Fibroblast of skin of right biceps (primary cell): ENCODE measurements at regions not wholly inside any gene's neighbourhood (a gene's known extent, or its start where the extent isn't known, plus 50 kb on each side); places are given as distances from the start of the nearest gene placed in this dataset.

Experiments used
- DNase-seq: peaks from one replicate; pipeline ENCODE4 v3.0.0-alpha.2; 2013

DNA sequence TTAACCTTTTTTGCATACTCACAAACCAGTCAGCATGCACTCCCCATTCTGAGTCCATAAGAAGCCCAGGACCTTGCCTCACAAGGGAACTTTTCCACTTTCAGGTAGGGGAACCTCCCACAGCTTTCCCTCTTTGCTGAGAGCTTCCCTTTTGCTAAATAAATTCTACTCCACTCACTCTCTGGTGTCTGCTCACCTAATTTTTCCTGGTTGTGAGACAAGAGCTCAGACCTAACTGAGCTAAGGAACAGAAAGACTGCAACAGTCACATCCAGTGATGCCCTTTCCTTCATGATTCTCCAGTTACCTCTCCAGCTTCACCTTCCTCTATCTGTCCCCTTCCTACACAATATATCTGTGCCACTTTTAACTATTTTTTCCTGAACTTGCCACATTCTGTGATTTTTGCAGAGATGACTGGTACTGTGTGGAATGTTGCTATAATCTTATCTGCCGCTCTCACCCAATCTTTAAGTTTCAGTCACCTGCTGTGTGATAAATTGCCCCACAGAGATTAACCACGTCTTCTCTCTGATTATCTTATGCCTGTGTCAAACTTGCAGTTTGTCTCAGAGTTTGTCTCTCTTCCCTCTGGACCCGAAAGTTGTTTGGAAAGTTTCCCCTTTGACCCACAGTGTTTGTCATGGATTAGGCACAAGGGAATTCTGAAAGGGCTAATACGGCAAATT is 737.1 kb upstream of the FLRT2 start:
- DNase-seq = no peak

DNA sequence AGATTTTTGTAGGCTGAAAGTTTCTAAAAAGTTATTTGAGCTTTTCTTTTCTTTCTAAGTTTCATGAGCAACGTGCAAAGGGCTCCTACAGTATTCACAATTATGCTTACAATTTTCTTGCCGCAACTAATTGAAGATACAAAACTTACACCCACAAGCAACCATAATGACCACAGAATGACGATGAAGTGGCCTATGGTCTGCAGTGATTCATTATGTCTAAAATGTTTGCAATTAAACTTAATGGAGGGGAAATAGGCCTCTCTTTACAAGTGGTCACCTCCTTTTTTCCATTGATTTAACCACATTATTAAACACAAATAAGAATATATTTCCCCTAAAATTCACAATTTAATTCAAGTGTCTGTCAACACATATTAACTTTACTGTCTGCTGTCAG is 732.6 kb upstream of the FLRT2 start:
- no peak for DNase-seq

DNA sequence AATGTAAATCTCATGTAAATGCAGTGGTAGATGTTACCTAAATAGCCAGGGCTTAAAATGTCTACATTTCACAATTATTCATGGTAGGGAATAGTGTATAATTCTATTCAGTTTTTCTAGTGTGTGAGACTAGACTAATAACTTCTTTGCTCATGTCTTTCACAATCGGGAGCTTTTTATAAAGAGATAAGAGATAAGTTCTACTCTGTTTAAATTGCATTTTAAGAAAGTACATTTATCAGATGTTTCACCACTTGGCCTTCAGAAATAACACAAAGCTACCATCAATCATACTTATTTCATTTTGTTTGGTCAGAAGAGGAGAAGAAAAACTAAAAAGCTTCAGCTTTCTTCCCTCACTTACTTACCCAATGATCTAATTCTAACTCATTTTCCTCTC is 725.5 kb upstream of the FLRT2 start:
- no peak for DNase-seq

DNA sequence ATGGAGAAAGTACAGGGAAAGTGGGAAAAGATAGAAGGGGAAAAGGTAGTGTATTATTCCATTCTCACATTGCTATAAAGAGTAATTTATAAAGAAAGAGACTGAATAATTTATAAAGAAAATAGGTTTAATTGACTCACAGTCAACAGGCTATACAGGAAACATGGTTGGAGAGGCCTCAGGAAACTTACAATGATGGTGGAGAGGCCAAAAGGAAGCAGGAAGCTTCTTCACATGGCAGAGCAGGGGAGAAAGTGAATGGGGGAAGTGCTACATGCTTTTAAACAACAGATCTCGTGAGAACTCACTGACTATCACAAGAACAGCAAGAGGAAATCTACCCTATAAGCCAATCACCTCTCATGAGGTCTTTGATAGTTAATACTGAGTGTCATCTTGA is 725.0 kb upstream of the FLRT2 start:
- no peak for DNase-seq

DNA sequence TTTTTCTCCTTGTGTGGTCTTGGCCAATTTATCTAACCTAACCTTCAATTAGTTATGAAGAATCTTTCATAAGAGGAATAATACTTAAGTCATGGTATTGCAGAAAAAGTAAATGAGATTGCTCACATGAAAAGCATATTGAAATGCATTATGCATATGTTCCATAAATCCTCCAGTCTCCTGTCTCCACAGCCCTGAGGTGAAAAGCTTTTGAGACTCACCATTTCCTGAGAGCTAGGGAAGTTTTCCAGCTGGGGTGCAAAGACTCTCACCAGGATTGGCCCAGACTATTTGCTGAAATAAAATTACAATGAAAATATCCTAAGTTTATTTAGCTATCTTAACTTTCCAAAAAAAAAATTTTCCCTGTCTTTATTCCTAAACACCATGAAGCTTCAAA is 723.8 kb upstream of the FLRT2 start:
- DNase-seq = no peak

DNA sequence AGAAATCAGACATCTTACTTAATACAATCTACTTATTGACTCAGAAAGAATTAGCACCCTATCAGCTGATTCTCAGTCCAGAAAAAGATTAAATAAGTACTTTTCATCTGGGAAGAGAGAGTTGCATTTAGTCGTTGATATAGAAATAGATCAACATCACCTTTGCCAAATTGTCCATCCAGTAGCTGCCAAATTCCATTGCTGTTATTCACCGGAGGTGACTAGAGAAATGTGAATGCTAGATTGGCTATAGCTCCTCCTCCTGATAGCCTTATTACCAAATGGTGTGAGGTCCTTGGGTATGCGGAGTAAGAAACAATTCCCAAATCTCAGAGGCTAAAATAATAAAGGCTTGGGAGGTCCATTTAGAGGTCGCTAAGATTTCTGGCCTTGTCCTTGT is 723.3 kb upstream of the FLRT2 start:
- peak; percentile 52 for DNase-seq

DNA sequence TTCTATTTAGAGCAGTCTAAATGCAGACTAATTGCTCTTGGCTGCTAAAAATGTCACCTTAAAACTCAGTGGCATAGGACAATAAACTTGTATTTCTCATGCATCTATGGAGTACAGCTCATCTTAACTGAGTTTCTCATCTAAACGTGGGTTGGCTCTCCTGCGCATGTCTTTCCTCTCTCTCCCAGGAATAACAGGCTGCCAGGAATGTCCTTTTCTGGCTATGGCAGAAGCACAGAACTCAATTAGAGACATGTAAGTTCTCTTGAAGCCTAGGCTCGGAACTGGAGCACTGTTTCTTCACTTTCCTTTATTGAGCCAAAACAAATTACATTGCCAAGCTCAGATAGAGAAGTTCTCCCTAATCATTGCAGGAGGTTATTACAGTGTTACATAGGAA is 722.3 kb upstream of the FLRT2 start:
- DNase-seq = no peak

DNA sequence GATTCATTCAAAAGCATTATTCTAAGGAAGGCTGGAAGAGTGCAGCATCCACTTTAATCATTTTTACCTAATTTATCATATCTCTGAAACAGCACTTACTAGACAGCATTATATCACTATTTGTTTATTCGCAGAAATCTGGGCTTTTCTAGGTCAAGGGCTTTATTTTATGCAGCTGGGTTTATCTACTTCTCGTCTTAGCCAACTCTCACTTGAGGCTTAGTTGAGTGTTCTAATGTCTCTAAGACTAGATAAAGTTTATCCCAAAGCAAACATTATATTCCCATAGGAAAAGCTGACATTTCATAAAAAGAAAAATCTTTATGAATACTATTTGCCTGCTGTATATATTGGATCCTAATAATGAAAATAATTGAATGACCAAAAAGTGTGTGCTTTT is 720.8 kb upstream of the FLRT2 start:
- no peak for DNase-seq

DNA sequence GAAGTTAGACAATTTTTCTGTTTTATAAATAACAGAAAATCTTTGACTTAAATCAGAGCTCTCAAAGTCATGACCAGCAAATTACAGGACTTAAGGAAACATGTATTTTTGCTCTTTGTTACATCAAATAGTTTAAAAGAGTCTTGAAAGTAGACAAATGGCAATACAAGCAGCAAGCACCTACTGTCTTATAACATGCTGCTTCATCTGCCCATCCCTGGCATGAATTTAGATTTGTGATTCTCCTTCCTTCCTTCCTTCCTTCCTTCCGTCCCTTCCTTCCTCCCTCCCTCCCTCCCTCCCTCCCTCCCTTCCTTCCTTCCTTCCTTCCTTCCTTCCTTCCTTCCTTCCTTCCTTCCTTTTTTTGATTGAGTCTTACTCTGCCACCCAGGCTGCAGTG is 715.6 kb upstream of the FLRT2 start:
- DNase-seq = no peak

DNA sequence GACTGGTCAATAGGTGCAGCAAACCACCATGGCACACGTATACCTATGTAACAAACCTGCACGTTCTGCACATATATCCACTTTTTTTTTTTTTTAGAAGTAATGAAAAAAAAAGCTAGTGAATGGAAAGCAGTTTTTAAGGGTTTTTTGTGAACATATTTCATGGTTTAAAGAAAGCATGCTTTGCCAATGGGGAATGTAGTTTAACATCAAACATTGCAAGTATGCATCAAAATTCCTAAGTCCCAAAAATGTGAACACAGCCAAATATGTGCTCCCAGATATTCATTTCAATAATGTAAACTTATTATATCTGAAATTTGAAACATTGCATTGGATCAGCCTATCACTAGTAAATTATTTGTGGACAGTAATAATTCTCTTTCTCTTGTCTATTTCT is 710.4 kb upstream of the FLRT2 start:
- DNase-seq = peak; percentile 14

DNA sequence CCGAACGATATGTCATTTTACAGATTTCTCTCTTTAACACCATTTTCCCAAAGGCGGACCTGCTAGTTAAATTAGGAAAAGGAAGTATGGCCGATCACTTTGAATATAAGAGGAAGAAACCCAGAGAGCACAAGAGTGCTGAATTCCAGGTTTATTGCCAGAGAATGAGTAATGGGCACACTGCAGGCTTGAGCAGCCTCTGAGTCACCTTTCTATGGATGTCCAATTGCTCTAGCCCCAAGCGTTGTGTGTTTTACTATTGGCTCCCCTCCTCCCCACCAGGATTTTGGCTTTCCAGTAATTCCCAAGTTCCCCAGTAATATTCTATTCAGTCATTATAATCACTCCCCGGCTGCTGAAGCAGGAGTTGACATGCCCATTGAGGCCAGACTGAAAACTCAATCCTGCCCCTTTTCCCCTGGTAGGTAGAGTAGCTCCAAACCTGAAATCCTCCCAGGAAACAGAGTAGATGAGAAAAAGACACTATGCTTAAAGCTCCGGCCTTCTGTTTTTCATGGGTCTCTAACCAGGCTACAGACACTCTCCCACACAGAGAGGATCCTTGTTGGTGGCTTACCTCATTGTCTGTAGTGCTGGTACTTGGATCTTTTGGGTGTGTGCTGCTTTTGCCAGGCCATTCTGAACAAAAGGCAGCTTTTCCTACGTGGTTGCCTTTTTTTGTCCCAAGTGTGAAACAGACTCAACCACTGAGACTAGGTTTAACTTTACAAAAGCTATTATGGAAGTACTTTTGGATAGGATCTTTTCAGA is 704.3 kb upstream of the FLRT2 start:
- DNase-seq = peak; percentile 61

DNA sequence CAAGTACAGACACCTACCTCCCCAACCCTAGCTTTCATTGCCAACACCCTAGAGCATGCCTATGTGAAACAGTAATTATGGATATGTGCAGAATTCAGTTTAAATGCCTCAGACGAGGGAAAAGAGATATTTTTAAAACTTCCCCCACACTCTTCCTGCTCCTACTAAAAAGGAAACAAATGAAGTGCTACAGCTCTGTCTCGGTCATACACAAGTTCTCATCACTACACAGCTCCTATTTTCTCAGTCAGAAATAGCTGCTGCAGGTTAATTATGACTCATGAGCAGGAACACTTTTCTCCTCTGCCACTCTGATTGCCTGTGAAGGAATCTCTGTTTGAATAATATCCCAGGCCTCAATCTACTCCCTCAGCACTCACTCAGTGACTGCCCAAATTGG is 703.6 kb upstream of the FLRT2 start:
- DNase-seq = peak; percentile 10

DNA sequence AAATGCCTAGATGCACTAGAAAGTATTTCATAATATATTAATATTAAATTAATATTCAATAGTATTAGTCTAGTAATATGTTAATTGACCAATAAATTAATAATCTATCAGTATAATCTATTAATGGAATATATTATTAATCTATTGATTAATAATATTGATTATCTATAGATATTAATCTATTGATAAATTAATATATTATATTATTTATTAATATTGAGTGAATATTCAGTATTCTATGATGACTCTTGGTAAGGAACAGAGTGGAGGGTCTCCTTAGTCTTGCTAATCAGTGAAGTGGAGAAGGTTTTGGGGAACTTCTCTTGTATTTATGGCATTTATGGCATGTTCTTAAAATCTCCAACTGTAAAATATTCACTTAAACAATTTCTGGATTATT is 679.3 kb upstream of the FLRT2 start:
- no peak for DNase-seq

DNA sequence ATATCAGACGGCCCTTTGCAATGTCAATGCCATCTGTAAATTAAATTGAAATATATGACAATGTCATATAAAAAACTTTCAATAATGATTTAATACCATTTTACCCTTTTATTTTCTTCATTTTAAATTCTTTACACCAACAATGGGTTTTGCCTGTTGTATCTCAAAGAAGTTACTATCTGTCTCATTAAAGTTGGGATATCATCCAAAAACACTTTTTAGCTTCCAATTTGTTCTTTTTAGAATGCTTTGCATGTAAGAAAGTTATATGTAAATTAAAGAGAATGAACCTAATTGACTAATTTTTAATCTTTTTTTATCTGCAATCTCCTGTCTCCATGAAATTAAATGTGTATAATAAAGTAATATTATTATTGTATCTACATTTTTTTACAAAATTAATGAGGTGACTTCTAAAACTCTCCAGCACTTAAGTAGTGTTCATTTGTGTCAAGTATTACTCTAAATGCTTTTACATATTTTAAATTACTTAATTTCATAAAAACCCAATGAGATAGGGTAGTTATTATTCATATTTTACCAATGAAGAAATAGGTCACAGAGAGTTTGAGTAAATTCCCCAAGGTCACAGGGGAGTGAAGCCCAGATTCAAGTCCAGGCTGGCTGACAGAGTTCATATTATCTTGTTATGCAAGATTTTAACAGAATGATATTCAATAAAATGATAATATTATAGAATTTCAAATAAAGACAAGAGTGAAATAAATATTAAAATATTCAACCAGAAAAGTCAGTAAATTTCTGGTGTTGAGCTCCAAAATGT is 673.0 kb upstream of the FLRT2 start:
- DNase-seq = no peak

DNA sequence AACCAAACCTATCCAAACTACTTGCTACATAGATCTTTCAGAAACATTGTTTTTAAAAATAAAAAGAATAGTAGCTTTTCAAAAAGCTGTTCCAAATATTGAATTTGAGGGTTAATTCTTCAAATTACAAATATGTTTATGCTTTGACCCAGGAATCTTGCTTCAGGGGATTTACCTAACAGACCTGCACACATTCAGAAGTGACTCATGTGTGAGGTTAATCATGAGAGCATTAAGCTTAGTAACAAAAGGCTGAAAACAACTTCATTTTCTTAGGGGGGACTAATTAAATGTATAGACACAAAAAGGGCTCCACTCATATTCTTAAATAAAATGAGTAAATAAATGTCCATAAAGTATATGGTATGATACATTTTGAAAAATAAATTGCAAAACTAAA is 672.4 kb upstream of the FLRT2 start:
- DNase-seq = no peak

DNA sequence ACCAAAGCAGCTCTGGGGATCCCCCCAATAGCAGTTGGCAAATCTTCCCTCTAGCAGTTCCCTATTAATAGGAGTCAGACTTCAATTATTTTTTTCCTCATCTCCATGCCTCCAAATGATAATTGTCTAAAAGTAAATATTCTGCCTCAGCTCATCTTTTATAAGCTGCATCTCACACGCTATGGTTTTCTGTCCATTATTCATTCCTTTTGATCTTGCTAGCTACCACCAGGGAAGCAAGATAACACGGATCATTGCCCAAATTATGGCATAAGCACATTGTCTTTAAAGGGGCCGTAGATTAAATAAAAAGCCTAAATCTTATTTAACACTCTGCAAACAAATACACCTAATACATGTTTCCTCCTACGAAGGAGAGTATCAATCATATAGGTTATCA is 670.8 kb upstream of the FLRT2 start:
- no peak for DNase-seq

DNA sequence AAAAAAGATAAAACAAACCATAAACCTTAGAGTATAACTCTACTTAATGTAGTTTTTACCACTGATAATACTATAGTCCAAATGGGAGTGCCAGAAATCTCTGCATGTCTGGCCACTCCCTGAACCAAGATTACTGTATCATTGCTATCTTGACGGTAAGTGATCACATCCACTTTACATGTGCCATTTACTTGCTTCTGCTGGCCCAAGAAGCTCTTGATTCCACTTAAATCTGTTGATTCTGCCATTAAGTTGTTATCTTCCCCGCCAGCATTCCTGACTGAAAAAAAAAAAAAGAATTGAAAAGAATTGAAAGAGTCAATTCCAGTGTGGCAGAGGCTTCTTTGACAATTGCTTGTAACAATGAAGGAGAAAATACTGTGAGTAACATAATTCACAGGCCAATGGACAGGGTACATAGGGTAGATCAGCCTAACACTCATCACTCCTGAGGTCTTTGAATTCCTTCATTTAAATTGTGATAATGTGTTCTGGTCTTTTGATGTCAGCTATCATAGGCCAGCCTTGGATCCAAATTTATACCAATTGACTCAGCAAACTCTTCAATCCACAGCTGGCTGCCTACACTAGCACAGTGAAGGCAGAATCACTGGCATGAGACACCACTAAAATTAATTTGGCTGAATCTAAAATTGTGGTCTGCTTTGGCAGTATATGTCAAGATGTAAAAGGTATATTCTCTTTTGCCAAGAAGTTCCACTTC is 665.2 kb upstream of the FLRT2 start:
- DNase-seq = peak; percentile 6

DNA sequence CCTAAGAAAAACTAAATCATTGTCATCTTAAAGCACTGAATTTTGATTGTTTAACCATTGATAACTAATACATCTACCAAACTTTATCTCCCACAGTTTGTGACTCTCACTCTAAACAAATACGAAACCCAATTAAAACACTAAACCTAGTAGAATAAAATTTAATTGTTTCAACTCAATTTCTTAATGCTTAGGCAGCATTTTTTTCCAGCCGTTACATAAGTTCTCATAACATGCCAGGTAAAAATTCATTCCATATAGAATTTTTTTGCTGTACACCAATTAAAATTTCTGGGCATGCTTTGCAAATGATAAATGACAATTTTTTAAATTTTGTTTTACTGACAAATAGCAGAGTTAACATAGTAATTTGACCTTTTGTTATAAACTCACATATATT is 658.2 kb upstream of the FLRT2 start:
- no peak for DNase-seq

DNA sequence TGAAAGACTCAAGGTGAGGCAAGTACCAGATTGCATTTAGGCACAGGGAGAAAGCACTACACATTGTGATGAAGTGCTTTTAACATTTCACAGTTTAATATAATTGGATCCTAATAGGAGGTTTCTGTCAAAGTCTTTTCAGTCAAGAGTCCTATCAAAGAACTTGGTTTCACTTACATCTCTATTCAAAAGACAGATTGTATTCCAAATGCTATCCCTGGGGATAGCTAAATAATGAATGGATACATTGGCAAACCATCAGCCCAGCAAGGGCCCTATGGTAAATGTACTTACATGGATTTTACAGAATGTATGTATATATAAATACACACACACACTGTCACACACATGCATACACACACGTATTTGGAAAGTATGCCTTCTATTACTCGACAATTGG is 655.5 kb upstream of the FLRT2 start:
- DNase-seq = no peak

DNA sequence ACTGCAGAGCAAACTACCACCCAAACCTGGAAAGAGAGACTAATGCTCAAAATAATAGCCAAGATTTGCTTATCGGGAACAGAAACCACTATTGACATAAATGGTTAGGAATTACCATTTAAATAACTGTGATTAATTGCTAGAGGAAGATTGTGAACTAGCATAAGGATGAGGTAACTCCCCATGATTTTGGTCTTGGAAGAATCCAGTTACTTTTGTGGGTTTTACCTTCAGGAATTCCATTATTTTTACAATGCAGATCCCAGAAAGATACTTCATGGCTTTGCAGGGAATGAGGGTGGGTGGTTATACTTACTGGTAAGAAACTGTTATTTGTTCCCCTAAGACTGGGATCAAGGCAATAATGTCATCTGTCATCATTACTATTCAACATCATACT is 652.9 kb upstream of the FLRT2 start:
- DNase-seq = peak; percentile 3

DNA sequence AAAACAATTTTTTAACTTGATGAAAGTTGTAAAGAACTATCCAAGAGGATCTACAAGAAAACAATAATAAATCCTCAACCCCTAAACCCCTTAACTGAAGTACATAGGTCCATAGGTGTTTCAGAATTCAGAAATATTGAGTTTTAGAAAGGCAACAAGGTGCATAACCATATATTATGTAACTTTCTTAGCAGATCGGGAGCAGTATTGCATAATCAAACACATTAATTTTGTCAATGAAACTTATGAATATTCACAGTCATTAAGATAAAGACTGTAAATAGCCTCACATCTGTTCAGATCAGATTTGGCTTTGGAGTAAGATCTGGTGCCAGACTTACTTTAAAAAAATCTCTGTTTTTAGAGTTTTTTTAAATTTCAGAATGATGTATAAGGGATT is 647.1 kb upstream of the FLRT2 start:
- DNase-seq = no peak

DNA sequence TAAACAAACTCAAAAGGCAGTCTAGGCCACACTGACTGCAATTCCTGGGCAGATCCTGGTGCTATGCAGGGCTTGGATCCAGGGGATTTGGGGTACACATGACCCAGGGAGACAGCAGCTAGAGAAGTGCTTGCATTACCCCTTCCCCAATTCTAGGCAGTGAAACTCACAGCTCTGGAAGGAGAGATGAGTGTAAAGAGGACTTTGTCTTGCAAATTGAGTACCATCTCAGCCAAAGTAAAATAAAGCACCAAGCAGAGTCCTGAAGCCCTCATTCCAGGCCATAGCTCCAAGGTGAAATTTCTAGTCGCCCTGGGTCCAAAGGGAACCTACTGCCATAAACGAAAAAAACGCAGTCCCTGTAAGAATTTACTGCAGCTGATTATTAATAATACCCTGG is 644.9 kb upstream of the FLRT2 start:
- DNase-seq = no peak

DNA sequence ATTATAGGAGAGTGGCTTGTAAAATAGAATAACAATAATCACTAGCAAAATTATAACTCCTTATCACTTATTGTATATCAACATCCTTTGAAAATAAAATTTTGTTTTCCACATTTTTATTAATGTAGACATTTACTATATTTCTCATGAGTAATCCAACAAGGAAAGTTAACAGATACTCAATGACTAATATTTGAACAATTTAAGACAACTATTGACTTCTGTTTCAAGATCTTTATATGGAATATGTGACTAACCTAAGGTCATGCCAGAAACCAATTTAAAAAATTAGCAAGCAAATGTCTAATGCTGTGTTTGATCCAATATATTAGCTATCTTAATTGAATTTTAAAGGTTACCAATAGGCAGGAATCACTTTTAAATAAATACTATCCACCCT is 638.5 kb upstream of the FLRT2 start:
- DNase-seq = peak; percentile 6
